CD4-positive, alpha-beta T cell treated with Interleukin-21 for 1 hour (primary cell): ENCODE measurements at regions not wholly inside any gene's neighbourhood (a gene's known extent, or its start where the extent isn't known, plus 50 kb on each side); places are given as distances from the start of the nearest gene placed in this dataset.

Experiments
- DNase-seq: peaks from one replicate; pipeline ENCODE4 v3.0.0-alpha.2; 2020

- no peak for DNase-seq
Observed at GRCh38 chr12:18975933-18976332, 153.6 kb upstream of the PLEKHA5 start.

DNA sequence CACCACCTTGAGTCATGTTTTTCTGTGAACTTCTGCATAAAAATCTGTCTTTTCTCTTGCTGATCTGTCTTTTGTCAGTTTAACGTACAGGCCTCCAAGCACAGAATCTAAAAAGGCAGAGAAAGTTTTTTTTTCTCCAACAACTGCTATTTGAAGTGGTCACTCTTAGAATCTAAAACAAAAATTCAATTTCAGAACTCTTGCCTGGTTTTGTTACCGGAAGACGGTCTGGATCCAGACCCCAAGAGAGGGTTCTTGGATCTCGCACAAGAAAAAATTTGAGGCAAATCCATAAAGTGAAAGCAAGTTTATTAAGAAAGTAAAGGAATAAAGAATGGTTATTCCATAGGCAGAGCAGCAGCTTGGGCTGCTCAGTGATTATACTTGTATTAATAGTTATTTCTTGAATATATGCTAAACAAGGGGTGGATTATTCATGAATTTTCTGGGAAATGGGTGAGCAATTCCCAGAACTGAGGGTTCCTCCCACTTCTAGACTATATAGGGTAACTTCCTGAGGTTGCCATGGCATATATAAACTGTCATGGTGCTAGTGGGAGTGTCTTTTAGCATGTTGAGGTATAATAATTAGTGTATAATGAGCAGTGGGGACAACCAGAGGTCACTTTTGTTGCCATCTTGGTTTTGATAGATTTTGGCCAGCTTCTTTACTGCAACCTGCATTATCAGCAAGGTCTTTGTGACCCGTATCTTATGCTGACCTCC, 150.0 kb upstream of the PLEKHA5 start:
- DNase-seq, result no peak

DNA sequence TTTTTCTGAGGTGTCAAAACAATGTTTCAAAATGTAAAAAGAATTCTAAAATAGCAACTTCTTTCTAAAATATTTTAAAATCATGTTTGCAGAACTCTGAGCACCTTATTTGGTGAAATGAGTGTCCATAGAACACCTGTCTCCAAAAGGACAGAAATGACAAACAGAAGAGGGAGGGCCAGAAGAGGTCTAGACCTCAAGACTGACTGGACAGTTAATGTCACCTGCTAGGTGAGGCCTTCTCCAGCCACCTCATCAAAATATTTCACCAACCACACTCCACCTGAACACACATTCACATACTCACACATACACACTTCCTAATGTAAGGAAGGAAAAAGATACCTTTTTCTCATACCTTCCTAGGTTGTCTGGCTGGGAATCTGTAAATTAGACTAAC, 147.8 kb upstream of the PLEKHA5 start:
- no peak for DNase-seq

- no peak for DNase-seq
Observed at GRCh38 chr12:18982226-18982949, 147.1 kb upstream of the PLEKHA5 start.

- DNase-seq, result no peak
Observed at GRCh38 chr12:18983854-18984253, 145.7 kb upstream of the PLEKHA5 start.

- DNase-seq, result no peak
Observed at GRCh38 chr12:18990856-18991255, 138.7 kb upstream of the PLEKHA5 start.

DNA sequence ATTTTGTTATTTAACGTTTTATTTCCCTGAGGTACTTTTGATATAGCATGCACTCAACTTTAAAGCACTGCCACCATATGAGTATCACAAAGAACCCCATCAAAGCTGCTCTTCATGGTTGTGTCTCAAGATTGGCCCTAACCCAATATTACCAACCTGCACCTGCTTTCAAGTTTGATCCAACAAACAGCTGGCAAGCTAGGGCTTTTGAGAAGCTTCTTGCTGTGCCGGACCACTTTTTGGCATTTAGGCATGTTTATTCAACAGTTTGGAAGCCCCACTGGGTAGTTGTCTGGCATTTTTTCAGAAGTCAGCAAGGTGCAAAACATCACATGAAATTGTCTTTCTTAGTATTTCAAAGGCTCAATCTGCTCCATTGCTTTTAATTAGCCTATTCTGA, 137.2 kb upstream of the PLEKHA5 start:
- no peak for DNase-seq

- no peak for DNase-seq
Observed at GRCh38 chr12:18998343-18999261, 130.9 kb upstream of the PLEKHA5 start.

- DNase-seq, result no peak
Observed at GRCh38 chr12:19000836-19001235, 128.7 kb upstream of the PLEKHA5 start.

DNA sequence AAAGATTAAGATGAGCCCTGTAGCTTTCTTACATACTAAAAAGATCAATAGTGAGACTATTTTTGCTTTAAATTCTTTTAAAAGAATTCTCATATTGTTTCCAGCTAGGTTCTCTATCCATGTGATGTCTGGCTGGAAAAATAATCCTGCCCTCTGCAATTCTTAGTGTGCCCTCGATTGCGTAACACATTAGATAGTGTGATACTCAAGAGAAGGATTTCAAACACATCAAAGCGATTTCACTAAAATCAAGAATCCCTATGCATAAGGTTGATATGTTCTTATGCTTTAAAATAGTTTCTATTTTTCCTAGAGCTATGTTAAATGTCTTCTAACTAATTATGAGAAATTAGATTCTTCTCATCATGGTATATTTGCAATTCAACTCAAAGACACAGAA, 127.3 kb upstream of the PLEKHA5 start:
- no peak for DNase-seq

DNA sequence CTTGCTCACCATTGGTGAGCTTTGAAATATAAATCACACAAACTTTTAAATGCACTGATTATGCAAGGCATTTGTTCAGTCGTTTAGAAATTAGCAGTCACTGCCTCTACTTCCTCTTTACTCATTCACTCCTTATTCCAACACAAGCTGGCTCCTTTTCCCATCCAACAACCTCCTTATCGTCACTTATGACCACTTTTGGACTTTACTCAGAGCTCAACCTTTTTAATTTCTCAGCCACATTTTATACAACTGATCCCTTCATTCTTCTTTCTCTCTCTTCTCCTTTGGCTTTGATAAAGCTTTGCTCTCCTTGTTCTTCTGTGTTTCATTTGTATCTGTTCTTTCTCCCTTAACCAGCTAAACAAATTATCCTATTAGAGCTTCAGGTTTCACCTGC, 126.4 kb upstream of the PLEKHA5 start:
- no peak for DNase-seq

DNA sequence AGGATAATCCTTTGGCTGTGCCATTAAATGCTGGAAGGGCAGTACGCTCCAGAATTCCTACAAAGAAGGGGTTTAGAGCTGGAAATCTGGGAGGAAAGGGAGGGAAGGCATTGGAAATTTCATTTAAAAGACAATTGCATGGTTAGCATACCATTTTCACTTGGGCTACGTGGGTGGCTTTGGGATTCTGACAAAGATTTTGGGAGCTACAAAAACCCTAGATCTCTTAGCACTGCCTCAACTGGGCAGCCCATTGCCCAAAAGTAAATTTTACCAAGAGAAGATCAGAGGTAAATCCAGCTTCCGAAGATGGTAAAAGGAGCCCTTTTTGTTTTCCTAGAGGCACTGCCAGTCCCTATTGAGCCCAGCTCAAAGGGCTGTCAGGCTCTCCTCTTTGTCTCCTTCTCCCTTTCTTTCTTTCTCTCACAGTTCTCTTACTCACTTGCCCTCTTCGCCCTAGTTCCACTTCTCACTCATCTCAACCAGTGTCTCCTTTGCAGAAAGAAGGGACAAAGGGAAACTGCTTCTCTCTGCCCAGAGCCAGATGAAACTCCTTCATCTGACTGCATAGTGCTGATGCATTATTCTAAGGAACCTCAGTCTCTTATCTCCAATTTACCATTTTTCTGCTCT, 125.4 kb upstream of the PLEKHA5 start:
- no peak for DNase-seq

GRCh38 chr12:19005257-19005801, 124.2 kb upstream of the PLEKHA5 start:
- DNase-seq, result no peak

DNA sequence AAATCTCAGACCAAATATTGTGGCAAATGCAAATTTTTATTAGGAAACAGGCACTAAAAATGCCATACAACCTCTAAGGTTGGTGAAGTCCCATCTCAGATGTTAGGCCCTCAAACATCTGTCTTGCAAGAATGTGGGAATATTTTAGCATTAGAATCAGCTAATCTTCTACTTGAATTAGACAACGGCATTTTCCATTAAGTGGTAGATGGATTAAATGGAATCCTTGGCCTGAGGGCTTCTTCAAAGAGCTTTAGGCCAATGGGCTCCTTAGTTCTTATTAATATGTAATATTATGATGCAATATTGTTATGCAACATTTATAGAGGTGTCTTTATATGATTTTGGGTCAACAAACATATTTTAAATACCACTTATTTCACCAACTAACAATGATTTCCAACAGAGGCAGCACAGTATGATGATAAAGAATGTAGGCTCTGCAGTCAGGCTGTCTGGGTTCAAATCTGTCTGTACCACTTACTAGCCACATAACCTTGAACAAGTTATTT, 122.9 kb upstream of the PLEKHA5 start:
- no peak for DNase-seq

DNA sequence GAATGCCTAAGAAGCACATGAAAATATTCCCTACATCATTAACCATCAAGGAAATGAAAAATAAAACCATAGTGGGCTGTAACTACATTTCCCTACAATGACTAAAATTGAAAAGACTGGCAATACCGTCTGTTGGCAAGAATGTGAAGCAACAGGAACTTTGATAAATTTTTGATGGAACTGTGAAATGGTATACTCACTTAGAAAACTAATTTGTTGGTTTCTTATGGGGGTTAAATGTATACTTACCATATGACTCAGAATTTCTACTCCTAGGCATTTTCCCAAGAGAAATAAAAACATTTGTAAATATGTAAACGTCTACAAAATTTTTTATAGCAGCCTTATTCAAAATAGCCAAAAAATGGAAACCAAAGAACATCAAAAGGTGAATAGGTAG, 121.4 kb upstream of the PLEKHA5 start:
- no peak for DNase-seq

GRCh38 chr12:19010087-19010486, 119.4 kb upstream of the PLEKHA5 start:
- DNase-seq, result no peak

- DNase-seq, result no peak
Observed at GRCh38 chr12:19010726-19011125, 118.8 kb upstream of the PLEKHA5 start.

GRCh38 chr12:19012965-19013364, 116.6 kb upstream of the PLEKHA5 start:
- DNase-seq, result no peak

GRCh38 chr12:19014240-19014639, 115.3 kb upstream of the PLEKHA5 start:
- DNase-seq, result no peak

GRCh38 chr12:19015285-19015684, 114.2 kb upstream of the PLEKHA5 start:
- no peak for DNase-seq

GRCh38 chr12:19018302-19018970, 111.1 kb upstream of the PLEKHA5 start:
- no peak for DNase-seq

DNA sequence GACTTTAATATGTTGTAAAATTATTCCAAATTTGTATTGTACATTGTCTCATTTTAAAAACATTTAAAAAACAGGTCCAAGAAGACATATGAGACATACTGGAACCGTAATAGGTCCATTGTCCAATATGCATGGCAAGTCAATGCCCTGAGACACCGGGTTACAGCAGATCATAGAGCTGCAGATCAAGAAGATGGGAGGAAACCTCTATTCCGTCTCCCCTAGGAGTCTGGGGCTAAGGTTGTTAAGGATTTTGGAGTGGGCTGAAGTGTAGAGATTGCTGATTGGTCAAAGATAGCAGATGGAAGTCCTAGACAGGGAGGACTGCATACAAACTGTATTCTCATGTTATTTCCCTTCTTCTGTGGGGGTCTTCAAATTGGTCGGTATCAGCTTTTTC, 108.3 kb upstream of the PLEKHA5 start:
- DNase-seq, result no peak
